Spleen (tissue), 11 donors: ENCODE measurements at regions not wholly inside any gene's neighbourhood (a gene's known extent, or its start where the extent isn't known, plus 50 kb on each side); places are given as distances from the start of the nearest gene placed in this dataset.

ENCODE experiments used
- DNase-seq: peaks from one replicate; pipeline ENCODE4 v3.0.0-alpha.2; 2020
- H3K27ac ChIP-seq, 8 donors: fragments of 200-600 bp; sonication (generic) in 7 of 8; 1 replicate in 4 of 8; 2 replicates in 4 of 8; pipeline versions ENCODE4 v1.5.0 to v1.8.0; 2016 to 2021; ENCODE audit warnings: inconsistent platforms in 4 of 8, mild to moderate bottlenecking in 4 of 8, moderate library complexity in 1 of 8
- H3K27me3 ChIP-seq, 7 donors: fragments of 200-600 bp; sonication (generic) in 6 of 7; replicated peaks in 1 of 7; 1 replicate in 4 of 7; 2 replicates in 3 of 7; pipeline versions ENCODE4 v1.5.0 to v1.8.0; 2016 to 2021; ENCODE audit warnings: inconsistent platforms in 3 of 7, mild to moderate bottlenecking in 1 of 7
- H3K36me3 ChIP-seq, 6 donors: fragments of 200-600 bp; sonication (generic) in 5 of 6; 1 replicate in 4 of 6; 2 replicates in 2 of 6; pipeline versions ENCODE4 v1.5.0 to v1.8.0; 2016 to 2021; ENCODE audit warnings: inconsistent platforms in 2 of 6
- H3K4me1 ChIP-seq, 6 donors: fragments of 200-600 bp; sonication (generic) in 5 of 6; 1 replicate in 3 of 6; 2 replicates in 3 of 6; pipeline versions ENCODE4 v1.5.0 to v1.8.0; 2016 to 2021; ENCODE audit warnings: inconsistent platforms in 3 of 6
- H3K4me3 ChIP-seq, 8 donors: fragments of 200-600 bp; sonication (generic) in 7 of 8; 1 replicate in 4 of 8; 2 replicates in 4 of 8; pipeline versions ENCODE4 v1.5.0 to v1.8.0; 2016 to 2021; ENCODE audit warnings: inconsistent platforms in 4 of 8, mild to moderate bottlenecking in 4 of 8, moderate library complexity in 2 of 8
- H3K9me3 ChIP-seq, 8 donors: fragments of 200-600 bp; sonication (generic) in 7 of 8; 1 replicate in 4 of 8; 2 replicates in 4 of 8; pipeline versions ENCODE4 v1.5.0 to v1.8.0; 2016 to 2021; ENCODE audit warnings: inconsistent platforms in 4 of 8
- POLR2A ChIP-seq, 3 donors: fragments of 450-650 bp; IDR thresholded peaks; one replicate each; pipeline ENCODE4 v1.5.1; 2017; ENCODE audit warnings: antibody characterized with exemption in 3 of 3, mild to moderate bottlenecking in 1 of 3
- POLR2AphosphoS5 ChIP-seq, 3 donors: sonication (generic); formaldehyde crosslinking; IDR thresholded peaks; one replicate each; pipeline ENCODE4 v1.5.1; 2017; ENCODE audit warnings: antibody characterized with exemption in 3 of 3
- WGBS, 5 donors: extraction: QIAGEN DNeasy Blood & Tissue Kit in 3 of 5; methylation state at CpG; one replicate each; pipeline versions ENCODE4 v1.1.5 to v1.1.7; 2013 to 2018; 5-methylcytosine and 5-hydroxymethylcytosine counted together
- intact Hi-C: fragments of 100-400 bp; cut with DNase I; formaldehyde crosslinking; loops from one replicate; pipeline ENCODE4 v1.15.0; 2023; ENCODE audit warnings: low total_unique reads
- TF ChIP-seq, protein P1 (sequence below), 11 experiments: fragments of 200-600 bp in 7 of 11; fragments of 450-650 bp in 4 of 11; sonication (generic) in 4 of 11; IDR thresholded peaks in 8 of 11; conservative IDR thresholded peaks in 3 of 11; 1 replicate in 7 of 11; 2 replicates in 4 of 11; pipeline versions ENCODE4 v1.4.0 to v1.8.0; 2016 to 2021; ENCODE audit warnings: antibody characterized with exemption in 11 of 11, inconsistent platforms in 4 of 11, mild to moderate bottlenecking in 1 of 11
- donor health status: healthy with polysubstance abuse.
- donor health status: DM: no; HTN: no; CAD: no; lungs with moderate emphysema.
- donor health status: DM: no; HTN: no; CAD: no.
- donor health status: Bipolar disorder and iron deficiency.
- donor health status: healthy.
- donor health status: DM: no; HTN: no; CAD: no.
- donor health status: DM: yes; HTN: yes; CAD: no.

DNA sequence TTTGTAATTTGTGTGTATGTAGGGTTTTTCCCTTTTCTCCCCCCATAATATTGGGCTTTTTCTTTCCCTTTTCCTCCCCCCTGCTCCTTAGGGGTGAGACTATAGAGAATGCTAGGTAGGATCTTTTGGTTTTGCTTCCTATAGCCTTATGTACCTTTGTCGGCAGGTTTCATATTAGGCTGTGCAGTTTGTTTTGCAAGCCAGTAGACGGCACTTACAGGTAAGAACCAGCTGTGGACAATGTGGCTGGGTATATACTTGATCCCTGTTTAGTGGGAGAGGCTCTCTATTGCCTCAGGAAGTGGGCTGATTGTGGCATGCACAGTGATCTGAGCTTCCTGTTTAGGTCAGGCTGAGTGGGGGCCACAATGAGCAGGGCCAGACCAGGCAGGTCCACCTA lies 359.2 kb upstream of the OBI1 start:
- 0 to 94% (median 59%) methylated on average over 2 of the region's 2 CpGs for WGBS, 5 donors
- H3K36me3 ChIP-seq: no peaks in the 10 kb centered on the region
- H3K27me3 ChIP-seq: no peaks in the 10 kb centered on the region
- DNase-seq: no peak
- peaks cover 0 to 45% (median 37%) of the 10 kb centered on the region in 8 donors for H3K9me3 ChIP-seq
- no peak overlapping the region for H3K4me3 ChIP-seq
- no peak overlapping the region for H3K27ac ChIP-seq
- intact Hi-C loops: no loop called here
- TF ChIP-seq POLR2AphosphoS5 (IDR thresholded peaks at IDR 0.05): no peak
- TF ChIP-seq, protein P1, sequence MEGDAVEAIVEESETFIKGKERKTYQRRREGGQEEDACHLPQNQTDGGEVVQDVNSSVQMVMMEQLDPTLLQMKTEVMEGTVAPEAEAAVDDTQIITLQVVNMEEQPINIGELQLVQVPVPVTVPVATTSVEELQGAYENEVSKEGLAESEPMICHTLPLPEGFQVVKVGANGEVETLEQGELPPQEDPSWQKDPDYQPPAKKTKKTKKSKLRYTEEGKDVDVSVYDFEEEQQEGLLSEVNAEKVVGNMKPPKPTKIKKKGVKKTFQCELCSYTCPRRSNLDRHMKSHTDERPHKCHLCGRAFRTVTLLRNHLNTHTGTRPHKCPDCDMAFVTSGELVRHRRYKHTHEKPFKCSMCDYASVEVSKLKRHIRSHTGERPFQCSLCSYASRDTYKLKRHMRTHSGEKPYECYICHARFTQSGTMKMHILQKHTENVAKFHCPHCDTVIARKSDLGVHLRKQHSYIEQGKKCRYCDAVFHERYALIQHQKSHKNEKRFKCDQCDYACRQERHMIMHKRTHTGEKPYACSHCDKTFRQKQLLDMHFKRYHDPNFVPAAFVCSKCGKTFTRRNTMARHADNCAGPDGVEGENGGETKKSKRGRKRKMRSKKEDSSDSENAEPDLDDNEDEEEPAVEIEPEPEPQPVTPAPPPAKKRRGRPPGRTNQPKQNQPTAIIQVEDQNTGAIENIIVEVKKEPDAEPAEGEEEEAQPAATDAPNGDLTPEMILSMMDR (IDR thresholded peaks at IDR 0.05 in 8 of 11, conservative IDR thresholded peaks at IDR 0.05 in 3 of 11): no peak
- no peak for TF ChIP-seq POLR2A (IDR thresholded peaks at IDR 0.05)
- H3K4me1 ChIP-seq: no peaks in the 10 kb centered on the region

DNA sequence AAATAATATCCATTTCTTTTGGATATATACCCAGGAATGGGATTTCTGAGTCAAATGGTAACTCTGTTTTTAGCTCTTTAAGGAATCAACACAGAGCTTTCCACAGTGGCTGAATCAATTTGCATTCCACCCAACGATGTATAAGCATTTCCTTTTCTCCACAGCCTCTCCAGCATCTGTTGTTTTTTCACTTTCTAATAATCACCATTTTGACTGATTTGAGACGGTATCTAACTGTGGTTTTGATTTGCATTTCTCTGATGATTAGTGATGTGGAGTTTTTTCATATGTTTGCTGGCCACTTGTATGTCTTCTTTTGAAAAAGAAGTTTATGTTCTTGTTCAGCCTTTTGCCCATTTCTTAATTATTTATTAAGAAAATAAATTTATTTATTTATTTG lies 352.2 kb upstream of the OBI1 start:
- H3K27me3 ChIP-seq: no peaks in the 10 kb centered on the region
- no peaks in the 10 kb centered on the region for H3K4me1 ChIP-seq
- no peak overlapping the region for H3K27ac ChIP-seq
- H3K4me3 ChIP-seq: no peak overlapping the region
- intact Hi-C loops: no loop called here
- TF ChIP-seq, protein P1 (IDR thresholded peaks at IDR 0.05 in 8 of 11, conservative IDR thresholded peaks at IDR 0.05 in 3 of 11): no peak
- no peak for TF ChIP-seq POLR2AphosphoS5 (IDR thresholded peaks at IDR 0.05)
- TF ChIP-seq POLR2A (IDR thresholded peaks at IDR 0.05): no peak
- H3K9me3 ChIP-seq: peaks cover 0 to 17% (median 14%) of the 10 kb centered on the region in 8 donors
- WGBS, 5 donors: 48 to 68% (median 63%) methylated on average over 2 of the region's 2 CpGs
- H3K36me3 ChIP-seq: no peaks in the 10 kb centered on the region
- no peak for DNase-seq

DNA sequence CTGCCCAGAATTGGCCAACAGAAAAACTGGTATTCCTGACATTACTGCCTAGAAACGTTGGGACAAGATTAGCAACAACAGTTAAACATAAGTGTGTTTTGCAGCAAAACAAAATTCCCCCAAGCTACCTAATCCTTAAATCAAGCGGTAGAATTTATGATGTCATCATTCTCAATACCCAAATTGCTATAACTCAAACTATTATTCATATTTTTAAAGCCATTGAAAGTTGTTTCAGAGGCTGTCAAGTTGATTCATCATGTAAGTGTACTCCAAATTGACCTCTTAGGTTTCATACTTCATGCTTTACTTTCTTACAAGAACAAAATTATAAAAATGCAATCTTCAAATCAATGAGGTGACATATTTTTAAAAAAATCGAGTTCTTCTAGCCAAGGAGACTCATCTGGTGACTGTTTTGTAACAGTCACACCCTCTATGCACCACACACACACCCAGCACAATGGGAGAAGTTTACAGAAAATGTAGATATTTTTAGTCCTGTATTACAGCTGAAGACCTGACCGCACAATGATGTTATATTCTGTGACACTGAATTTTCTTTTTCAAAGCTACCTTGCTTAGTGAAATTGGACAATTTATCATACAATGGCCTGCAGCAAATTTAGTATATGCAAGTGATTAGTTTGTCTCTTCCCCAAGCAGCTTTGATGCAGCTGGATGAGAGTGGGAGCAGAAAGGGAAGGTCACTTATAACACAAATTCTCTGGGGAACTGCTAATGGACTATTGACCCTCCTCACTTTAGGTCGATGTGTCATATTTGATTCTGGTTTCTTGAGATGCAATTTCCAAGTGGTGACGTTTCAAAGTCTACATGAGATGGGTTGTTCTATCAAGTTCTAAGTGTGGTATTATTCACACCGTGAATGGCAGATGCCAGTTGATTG lies 345.3 kb upstream of the OBI1 start:
- WGBS, 5 donors: 60 to 79% (median 69%) methylated on average over 7 of the region's 7 CpGs

DNA sequence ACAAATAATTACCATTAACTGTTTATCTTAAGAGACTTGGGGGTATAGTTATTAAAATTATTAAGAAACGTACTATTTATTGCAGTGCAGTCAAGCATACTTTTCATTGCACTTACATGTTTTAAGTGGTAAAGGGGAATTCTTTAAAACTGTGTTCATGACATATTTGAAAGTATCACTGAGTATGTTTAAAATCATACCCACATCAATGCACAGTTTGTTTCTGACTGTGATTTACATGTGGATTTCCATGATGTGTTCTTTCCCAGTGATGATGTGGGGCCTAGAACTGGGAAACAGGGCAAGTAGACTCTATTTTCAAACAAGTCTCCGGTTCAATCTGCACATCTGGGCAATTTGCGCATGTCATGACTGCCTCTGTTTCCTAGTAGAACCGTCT lies 340.5 kb upstream of the OBI1 start:
- H3K4me3 ChIP-seq: no peak overlapping the region
- intact Hi-C loops: no loop called here
- WGBS, 5 donors: 74 to 88% (median 84%) methylated on average over 4 of the region's 4 CpGs
- no peaks in the 10 kb centered on the region for H3K27me3 ChIP-seq
- no peak overlapping the region for H3K27ac ChIP-seq
- TF ChIP-seq POLR2A (IDR thresholded peaks at IDR 0.05): no peak
- no peaks in the 10 kb centered on the region for H3K4me1 ChIP-seq
- DNase-seq: no peak
- H3K9me3 ChIP-seq: no peaks in the 10 kb centered on the region
- H3K36me3 ChIP-seq: no peaks in the 10 kb centered on the region

More for the DNA sequence above, 345.3 kb upstream of the OBI1 start:
- no peak for DNase-seq
- intact Hi-C loops: no loop called here
- TF ChIP-seq POLR2AphosphoS5 (IDR thresholded peaks at IDR 0.05) (no peak), POLR2A (IDR thresholded peaks at IDR 0.05) (no peak)
- TF ChIP-seq, protein P1 (IDR thresholded peaks at IDR 0.05 in 8 of 11, conservative IDR thresholded peaks at IDR 0.05 in 3 of 11): no peak
- Histone ChIP-seq H3K4me3 (no peak overlapping the region), H3K27me3 (no peaks in the 10 kb centered on the region), H3K36me3 (no peaks in the 10 kb centered on the region), H3K4me1 (no peaks in the 10 kb centered on the region), H3K9me3 (no peaks in the 10 kb centered on the region), H3K27ac (no peak overlapping the region)
